ENCODE measurements at regions not wholly inside any gene's neighbourhood (a gene's known extent, or its start where the extent isn't known, plus 50 kb on each side); places are given as distances from the start of the nearest gene placed in this dataset.

DNA sequence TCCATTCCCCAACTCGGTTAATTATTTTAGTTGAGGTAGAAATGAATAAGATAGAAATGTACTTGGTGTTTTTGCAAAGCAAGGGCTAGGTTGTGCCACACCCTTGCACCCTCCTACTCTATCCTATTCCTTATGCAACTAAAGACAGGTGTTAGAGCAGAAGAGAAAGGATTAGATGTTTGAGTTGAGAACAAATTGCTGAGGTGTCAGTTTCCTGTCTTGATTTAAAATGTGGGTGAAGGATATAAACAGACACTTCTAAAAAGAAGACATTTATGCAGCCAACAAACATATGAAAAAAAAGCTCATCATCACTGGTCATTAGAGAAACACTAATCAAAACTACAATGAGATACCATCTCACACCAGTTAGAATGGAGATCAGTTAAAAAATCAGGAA is 1256.2 kb downstream of the CNTNAP5 start:
- TF ChIP-seq, protein P1, sequence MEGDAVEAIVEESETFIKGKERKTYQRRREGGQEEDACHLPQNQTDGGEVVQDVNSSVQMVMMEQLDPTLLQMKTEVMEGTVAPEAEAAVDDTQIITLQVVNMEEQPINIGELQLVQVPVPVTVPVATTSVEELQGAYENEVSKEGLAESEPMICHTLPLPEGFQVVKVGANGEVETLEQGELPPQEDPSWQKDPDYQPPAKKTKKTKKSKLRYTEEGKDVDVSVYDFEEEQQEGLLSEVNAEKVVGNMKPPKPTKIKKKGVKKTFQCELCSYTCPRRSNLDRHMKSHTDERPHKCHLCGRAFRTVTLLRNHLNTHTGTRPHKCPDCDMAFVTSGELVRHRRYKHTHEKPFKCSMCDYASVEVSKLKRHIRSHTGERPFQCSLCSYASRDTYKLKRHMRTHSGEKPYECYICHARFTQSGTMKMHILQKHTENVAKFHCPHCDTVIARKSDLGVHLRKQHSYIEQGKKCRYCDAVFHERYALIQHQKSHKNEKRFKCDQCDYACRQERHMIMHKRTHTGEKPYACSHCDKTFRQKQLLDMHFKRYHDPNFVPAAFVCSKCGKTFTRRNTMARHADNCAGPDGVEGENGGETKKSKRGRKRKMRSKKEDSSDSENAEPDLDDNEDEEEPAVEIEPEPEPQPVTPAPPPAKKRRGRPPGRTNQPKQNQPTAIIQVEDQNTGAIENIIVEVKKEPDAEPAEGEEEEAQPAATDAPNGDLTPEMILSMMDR (conservative IDR thresholded peaks at IDR 0.05; ENCODE audit: low read depth, low read length): no peak
- no peak for TF ChIP-seq EZH2 (IDR thresholded peaks at IDR 0.05; ENCODE audit: low read length, unreplicated experiment)
